GM12878 (cell line): ENCODE measurements at regions not wholly inside any gene's neighbourhood (a gene's known extent, or its start where the extent isn't known, plus 50 kb on each side); places are given as distances from the start of the nearest gene placed in this dataset.
"Not testable (repeated sequence)": the region's sequence is repeated elsewhere in the genome, so short reads cannot be mapped to it uniquely, and the experiment has no call there.

ENCODE experiments used
- ATAC-seq: fragments of 200-7000 bp; cut with Tn5 transposase; 3 replicates; pipeline ENCODE4 v1.9.1; 2020; ENCODE audit warnings: mild to moderate bottlenecking, moderate library complexity
- BruUV-seq: library from RNA; stranded (reverse); fragments of 400-500 nt; replicated peaks from 2 replicates; lab custom pipeline; 2021; lab: Mats Ljungman, UMichigan
- CTCF ChIA-PET: fragments of 300-600 bp; sonication (Branson Sonifier 250); formaldehyde crosslinking; extraction: SDS; loops from one replicate; lab custom pipeline; 2021; ENCODE audit warnings: inconsistent platforms; lab: Yijun Ruan, JAX
- POLR2A ChIA-PET: fragments of 350-600 bp; formaldehyde crosslinking; extraction: SDS; loops from one replicate; lab custom pipeline; 2021; ENCODE audit warnings: inconsistent platforms; lab: Charles Lee
- RAD21 ChIA-PET: fragments of 300-600 bp; sonication (Branson Sonifier 250); formaldehyde crosslinking; loops from one replicate; lab custom pipeline; 2023; ENCODE audit warnings: antibody characterized with exemption; ENCODE audit not compliant: unreplicated experiment; lab: Charles Lee
- SMC1A ChIA-PET: fragments of 300-600 bp; sonication (Branson Sonifier 250); formaldehyde crosslinking; loops from one replicate; lab custom pipeline; 2023; ENCODE audit not compliant: unreplicated experiment, uncharacterized antibody; lab: Charles Lee
- DNase-seq: peaks from one replicate; pipeline ENCODE4 v3.0.0-alpha.2; 2011; ENCODE audit warnings: low read depth, low spot score
- FAIRE-seq: peaks from 3 replicates; lab custom pipeline; 2011; peaks lifted over from hg19 to GRCh38; lab: Jason Lieb, UNC
- H2AFZ ChIP-seq: 2 replicates; pipeline ENCODE4 v1.6.0; 2011; ENCODE audit warnings: low read depth, low read length, control low read depth; ENCODE audit not compliant: control insufficient read depth
- H3K27ac ChIP-seq: 2 replicates; pipeline ENCODE4 v1.5.1; 2011; ENCODE audit warnings: control low read depth; ENCODE audit not compliant: control insufficient read depth, insufficient read depth
- H3K27me3 ChIP-seq, 2 experiments: replicated peaks in 1 of 2; 2 replicates each; pipeline versions ENCODE4 v1.6.0 to v1.6.1; 2011; ENCODE audit warnings: low read length in 1 of 2; ENCODE audit not compliant: control insufficient read depth in 2 of 2, insufficient read depth in 2 of 2
- H3K36me3 ChIP-seq, 2 experiments: 2 replicates each; pipeline ENCODE4 v1.5.1; 2011; ENCODE audit warnings: low read length in 1 of 2; ENCODE audit not compliant: control insufficient read depth in 2 of 2, insufficient read depth in 2 of 2
- H3K4me1 ChIP-seq: 2 replicates; pipeline ENCODE4 v1.6.1; 2011; ENCODE audit warnings: mild to moderate bottlenecking, low read length, moderate library complexity, mixed read lengths; ENCODE audit not compliant: control insufficient read depth, insufficient read depth
- H3K4me2 ChIP-seq: 2 replicates; pipeline ENCODE4 v1.6.0; 2011; ENCODE audit warnings: control low read depth; ENCODE audit not compliant: control insufficient read depth, insufficient read depth
- H3K4me3 ChIP-seq: fragments of 200-600 bp; sonication (generic); 2 replicates; pipeline ENCODE4 v1.5.1; 2016
- H3K79me2 ChIP-seq: 2 replicates; pipeline ENCODE4 v1.6.0; 2011; ENCODE audit warnings: low read length; ENCODE audit not compliant: control insufficient read depth, insufficient read depth
- H3K9ac ChIP-seq: 2 replicates; pipeline ENCODE4 v1.8.0; 2011; ENCODE audit warnings: low read length, control low read depth, mixed read lengths; ENCODE audit not compliant: control insufficient read depth, insufficient read depth
- H3K9me3 ChIP-seq: replicated peaks from 3 replicates; pipeline ENCODE4 v1.5.1; 2011; ENCODE audit warnings: mild to moderate bottlenecking, low read length; ENCODE audit not compliant: control insufficient read depth, insufficient read depth
- H4K20me1 ChIP-seq: 2 replicates; pipeline ENCODE4 v1.6.0; 2011; ENCODE audit not compliant: control insufficient read depth, insufficient read depth
- ATF7 ChIP-seq: fragments of 450-650 bp; IDR thresholded peaks from 2 replicates; pipeline ENCODE4 v1.6.1; 2016; ENCODE audit warnings: low read depth, mild to moderate bottlenecking
- E2F8 ChIP-seq: fragments of 450-650 bp; IDR thresholded peaks from 2 replicates; pipeline ENCODE4 v1.6.1; 2018; ENCODE audit warnings: mild to moderate bottlenecking, low read depth, moderate library complexity; ENCODE audit not compliant: partially characterized antibody
- EP300 ChIP-seq, 2 experiments: fragments of 150-350 bp in 1 of 2; IDR thresholded peaks; 2 replicates each; pipeline ENCODE4 v1.6.1; 2011 to 2012; ENCODE audit warnings: low read depth in 2 of 2, low read length in 2 of 2, borderline replicate concordance in 1 of 2, improper control_type of control experiment in 1 of 2, inconsistent platforms in 1 of 2; ENCODE audit not compliant: control insufficient read depth in 1 of 2
- FOS ChIP-seq: IDR thresholded peaks from 3 replicates; pipeline ENCODE4 v1.6.1; 2011; ENCODE audit warnings: borderline replicate concordance; ENCODE audit not compliant: insufficient read length; ENCODE audit errors: extremely low read depth
- HDAC2 ChIP-seq: fragments of 200-600 bp; sonication (generic); IDR thresholded peaks from 2 replicates; pipeline ENCODE4 v1.6.1; 2017
- IRF4 ChIP-seq: IDR thresholded peaks from 2 replicates; pipeline ENCODE4 v1.6.1; 2011; ENCODE audit warnings: low read depth, low read length
- KAT2A ChIP-seq: conservative IDR thresholded peaks from 2 replicates; pipeline ENCODE4 v1.6.1; 2011; ENCODE audit warnings: low read depth, low read length; ENCODE audit not compliant: control insufficient read depth
- PML ChIP-seq: IDR thresholded peaks from 2 replicates; pipeline ENCODE4 v1.6.1; 2012; ENCODE audit warnings: low read length, inconsistent platforms
- RELB ChIP-seq: fragments of 450-650 bp; IDR thresholded peaks from 2 replicates; pipeline ENCODE4 v1.6.1; 2017; ENCODE audit warnings: low read depth, mild to moderate bottlenecking, moderate library complexity
- STAT3 ChIP-seq: IDR thresholded peaks from 2 replicates; pipeline ENCODE4 v1.6.1; 2011; ENCODE audit warnings: low read depth, low read length, improper control_type of control experiment
- USF2 ChIP-seq: IDR thresholded peaks from 2 replicates; pipeline ENCODE4 v1.6.1; 2011; ENCODE audit warnings: low read depth, low read length, improper control_type of control experiment, borderline replicate concordance
- ZNF384 ChIP-seq: IDR thresholded peaks from 2 replicates; pipeline ENCODE4 v1.6.1; 2012; ENCODE audit warnings: low read depth, mild to moderate bottlenecking, low read length, improper control_type of control experiment, borderline replicate concordance
- WGBS: methylation state at CpG from one replicate; pipeline ENCODE4 v1.1.6; 2016; ENCODE audit warnings: low lambda C conversion rate; ENCODE audit not compliant: insufficient replicate concordance, insufficient coverage; ENCODE audit errors: missing lambda C conversion rate; 5-methylcytosine and 5-hydroxymethylcytosine counted together
- in situ Hi-C: fragments of 300-500 bp; cut with MboI; formaldehyde crosslinking; loops from 9 replicates; pipeline ENCODE4 v1.14.3; 2018; ENCODE audit warnings: mixed read lengths
- intact Hi-C: fragments of 100-400 bp; cut with micrococcal nuclease; formaldehyde crosslinking; loops from one replicate; pipeline ENCODE4 v1.14.2; 2022; ENCODE audit not compliant: unreplicated experiment

GRCh38 chr3:171519423-171519822 lies 59.2 kb upstream of the TNIK start:
- DNase-seq, H3K9ac ChIP-seq, in situ Hi-C loops, H4K20me1 ChIP-seq, H3K79me2 ChIP-seq, H2AFZ ChIP-seq, BruUV-seq, H3K4me1 ChIP-seq, H3K4me3 ChIP-seq, POLR2A ChIA-PET, intact Hi-C loops, RAD21 ChIA-PET, H3K27ac ChIP-seq, H3K36me3 ChIP-seq, FAIRE-seq, H3K27me3 ChIP-seq, ATAC-seq, SMC1A ChIA-PET, H3K4me2 ChIP-seq, H3K9me3 ChIP-seq: not testable (repeated sequence)
- CTCF ChIA-PET = interaction anchor here (0.5 kb wide), 1 partner anchor 43 kb away, joined by 3 read pairs; no protein-coding TSS in a partner anchor
- 55% methylated on average over 2 of the region's 2 CpGs for WGBS

GRCh38 chr3:171516765-171517164 lies 56.6 kb upstream of the TNIK start:
- Histone ChIP-seq H3K27me3 (no peaks in the 10 kb centered on the region), H3K27ac (no peak overlapping the region), H4K20me1 (no peaks in the 10 kb centered on the region), H3K9ac (no peak overlapping the region), H2AFZ (no peak overlapping the region), H3K4me1 (no peaks in the 10 kb centered on the region), H3K4me2 (no peak overlapping the region), H3K9me3 (no peaks in the 10 kb centered on the region; the same call in 2 of the 3 replicates), H3K4me3 (no peak overlapping the region), H3K36me3 (no peaks in the 10 kb centered on the region), H3K79me2 (no peaks in the 10 kb centered on the region)
- CTCF ChIA-PET = interaction anchor here (0.6 to 1.4 kb wide), 2 partner anchors 21 to 1121 kb away, joined by 3 read pairs; no protein-coding TSS in a partner anchor
- SMC1A ChIA-PET = interaction anchor here (0.6 to 1.6 kb wide), 4 partner anchors 12 to 286 kb away, joined by 3 to 5 read pairs (median 4); no protein-coding TSS in a partner anchor
- FAIRE-seq (no peak), ATAC-seq (no peak), DNase-seq (no peak)
- POLR2A ChIA-PET = no interaction called here
- BruUV-seq = no TSS peak
- 38% methylated on average over 2 of the region's 2 CpGs for WGBS
- intact Hi-C loops = no loop called here
- RAD21 ChIA-PET = no interaction called here
- in situ Hi-C loops = no loop called here
- TF ChIP-seq E2F8 (no peak), KAT2A (no peak), IRF4 (no peak), STAT3 (no peak), FOS (no peak), ATF7 (no peak), PML (no peak), EP300 (IDR thresholded peaks at IDR 0.05; ENCODE audit: borderline replicate concordance in 1 of 2, control insufficient read depth in 1 of 2, low read depth in 2 of 2, low read length in 2 of 2) (no peak), HDAC2 (no peak), USF2 (no peak), ZNF384 (no peak), RELB (no peak)
